Fibroblast of villous mesenchyme (primary cell): ENCODE measurements at regions not wholly inside any gene's neighbourhood (a gene's known extent, or its start where the extent isn't known, plus 50 kb on each side); places are given as distances from the start of the nearest gene placed in this dataset.
"Not testable (repeated sequence)": the region's sequence is repeated elsewhere in the genome, so short reads cannot be mapped to it uniquely, and the experiment has no call there.

ENCODE experiments used
- DNase-seq: peaks from one replicate; pipeline ENCODE4 v3.0.0-alpha.2; 2010; ENCODE audit warnings: low read depth
- H3K4me3 ChIP-seq: 2 replicates; pipeline ENCODE4 v1.5.1; 2011; ENCODE audit warnings: low read depth, mild to moderate bottlenecking, low read length
- TF ChIP-seq, protein P1 (sequence below): IDR thresholded peaks from 2 replicates; pipeline ENCODE4 v1.5.1; 2012; ENCODE audit warnings: low read depth, mild to moderate bottlenecking, low read length; ENCODE audit not compliant: insufficient read depth

DNA sequence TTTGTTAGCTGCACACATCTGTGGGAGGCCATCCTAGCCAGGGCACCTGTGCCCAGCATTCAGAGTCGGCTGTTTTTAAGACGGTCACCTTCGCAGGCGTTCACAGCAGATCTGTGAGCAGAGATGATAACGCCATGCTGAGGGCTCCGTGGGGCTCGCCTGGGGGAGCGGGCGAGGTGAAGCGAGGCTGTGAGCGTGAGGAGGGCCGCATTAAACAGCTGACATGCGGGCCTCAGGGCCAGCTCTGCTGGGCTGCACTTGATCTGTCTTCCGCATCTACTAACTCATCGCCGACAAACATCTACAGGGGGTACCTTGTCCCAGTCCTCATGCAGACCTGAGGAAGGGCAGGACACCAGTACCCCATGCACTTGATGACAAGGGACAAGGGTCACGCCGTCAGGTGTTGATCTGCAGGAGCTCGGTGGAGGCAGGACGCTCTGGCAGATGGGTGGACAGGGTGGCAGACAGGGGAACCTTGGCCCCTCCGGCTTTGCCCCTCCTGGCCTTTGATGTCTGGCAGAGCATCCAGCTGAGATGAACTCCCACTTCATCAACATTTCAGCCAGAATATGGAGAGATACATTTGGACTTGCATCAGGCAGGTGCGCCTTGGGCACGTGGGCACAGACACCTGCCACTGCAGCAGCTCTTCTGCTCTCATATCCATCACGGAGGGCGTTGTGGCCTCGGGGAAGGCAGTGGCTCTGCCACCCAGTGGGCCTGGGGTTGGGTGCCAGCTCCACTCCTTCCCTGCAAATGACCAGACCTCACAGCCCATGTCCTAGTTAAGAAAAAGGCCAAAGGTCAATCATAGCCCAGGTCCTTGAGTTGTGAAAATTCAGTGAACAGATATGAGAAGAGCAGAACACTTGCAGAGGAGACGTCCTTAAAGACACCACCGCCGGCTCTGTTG is 822.9 kb downstream of the BRD1 start:
- TF ChIP-seq, protein P1, sequence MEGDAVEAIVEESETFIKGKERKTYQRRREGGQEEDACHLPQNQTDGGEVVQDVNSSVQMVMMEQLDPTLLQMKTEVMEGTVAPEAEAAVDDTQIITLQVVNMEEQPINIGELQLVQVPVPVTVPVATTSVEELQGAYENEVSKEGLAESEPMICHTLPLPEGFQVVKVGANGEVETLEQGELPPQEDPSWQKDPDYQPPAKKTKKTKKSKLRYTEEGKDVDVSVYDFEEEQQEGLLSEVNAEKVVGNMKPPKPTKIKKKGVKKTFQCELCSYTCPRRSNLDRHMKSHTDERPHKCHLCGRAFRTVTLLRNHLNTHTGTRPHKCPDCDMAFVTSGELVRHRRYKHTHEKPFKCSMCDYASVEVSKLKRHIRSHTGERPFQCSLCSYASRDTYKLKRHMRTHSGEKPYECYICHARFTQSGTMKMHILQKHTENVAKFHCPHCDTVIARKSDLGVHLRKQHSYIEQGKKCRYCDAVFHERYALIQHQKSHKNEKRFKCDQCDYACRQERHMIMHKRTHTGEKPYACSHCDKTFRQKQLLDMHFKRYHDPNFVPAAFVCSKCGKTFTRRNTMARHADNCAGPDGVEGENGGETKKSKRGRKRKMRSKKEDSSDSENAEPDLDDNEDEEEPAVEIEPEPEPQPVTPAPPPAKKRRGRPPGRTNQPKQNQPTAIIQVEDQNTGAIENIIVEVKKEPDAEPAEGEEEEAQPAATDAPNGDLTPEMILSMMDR = no peak
- no peak overlapping the region for H3K4me3 ChIP-seq
- no peak for DNase-seq

DNA sequence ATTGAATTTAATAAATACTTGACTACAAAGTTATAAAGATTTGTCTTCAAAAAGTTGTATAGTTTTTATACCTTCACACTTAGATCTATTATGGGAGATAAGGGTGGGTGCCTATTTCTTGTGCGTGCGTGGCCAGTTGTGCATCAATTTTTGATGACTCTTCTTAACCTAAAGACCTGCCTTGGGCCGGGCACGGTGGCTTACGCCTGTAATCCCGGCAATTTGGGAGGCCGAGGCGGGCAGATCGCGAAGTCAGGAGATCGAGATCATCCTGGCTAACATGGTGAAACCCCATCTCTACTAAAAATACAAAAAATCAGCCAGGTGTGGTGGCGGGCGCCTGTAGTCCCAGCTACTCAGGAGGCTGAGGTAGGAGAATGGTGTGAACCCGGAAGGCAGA is 830.1 kb downstream of the BRD1 start:
- not testable (repeated sequence) for H3K4me3 ChIP-seq, DNase-seq

DNA sequence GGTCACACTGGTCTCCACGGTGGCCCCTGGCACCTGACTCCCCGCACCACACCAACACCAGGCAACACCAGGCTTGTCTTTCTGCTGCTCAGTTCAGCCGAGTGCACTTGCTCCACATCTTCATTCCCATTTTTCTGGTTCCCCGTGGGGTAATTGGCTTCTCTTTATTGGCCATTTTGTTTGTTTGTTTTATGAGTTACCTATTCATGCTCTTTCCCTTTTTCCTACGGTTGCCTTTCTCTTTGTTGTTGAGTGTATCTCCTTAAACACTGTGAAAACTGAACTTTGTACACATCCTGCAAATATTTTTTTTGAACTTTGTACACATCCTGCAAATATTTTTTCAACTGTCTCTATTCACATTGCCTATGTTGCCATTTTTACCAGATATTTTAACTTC is 834.0 kb downstream of the BRD1 start:
- H3K4me3 ChIP-seq = no peak overlapping the region
- TF ChIP-seq, protein P1 = no peak
- no peak for DNase-seq

DNA sequence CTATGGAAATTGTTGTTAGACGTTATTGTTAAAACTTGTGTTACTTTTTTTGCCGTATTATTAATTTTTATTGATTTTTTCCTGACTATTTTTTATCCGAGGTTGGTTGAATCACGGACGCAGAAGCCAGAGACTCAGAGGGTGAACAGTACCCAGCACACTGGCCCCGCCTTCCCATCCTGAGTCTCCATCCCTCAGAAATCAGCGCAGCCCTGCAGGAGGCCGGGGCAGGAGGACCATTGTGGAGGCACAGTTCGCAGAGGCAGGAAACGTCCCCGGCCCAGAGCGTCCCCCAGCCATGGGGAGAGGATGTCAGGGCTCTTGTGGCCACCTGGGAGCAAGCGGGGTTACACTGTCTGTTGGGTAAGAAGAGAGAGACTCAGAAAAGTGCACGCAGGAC is 843.0 kb downstream of the BRD1 start:
- DNase-seq = no peak
- TF ChIP-seq, protein P1 = no peak
- no peak overlapping the region for H3K4me3 ChIP-seq

DNA sequence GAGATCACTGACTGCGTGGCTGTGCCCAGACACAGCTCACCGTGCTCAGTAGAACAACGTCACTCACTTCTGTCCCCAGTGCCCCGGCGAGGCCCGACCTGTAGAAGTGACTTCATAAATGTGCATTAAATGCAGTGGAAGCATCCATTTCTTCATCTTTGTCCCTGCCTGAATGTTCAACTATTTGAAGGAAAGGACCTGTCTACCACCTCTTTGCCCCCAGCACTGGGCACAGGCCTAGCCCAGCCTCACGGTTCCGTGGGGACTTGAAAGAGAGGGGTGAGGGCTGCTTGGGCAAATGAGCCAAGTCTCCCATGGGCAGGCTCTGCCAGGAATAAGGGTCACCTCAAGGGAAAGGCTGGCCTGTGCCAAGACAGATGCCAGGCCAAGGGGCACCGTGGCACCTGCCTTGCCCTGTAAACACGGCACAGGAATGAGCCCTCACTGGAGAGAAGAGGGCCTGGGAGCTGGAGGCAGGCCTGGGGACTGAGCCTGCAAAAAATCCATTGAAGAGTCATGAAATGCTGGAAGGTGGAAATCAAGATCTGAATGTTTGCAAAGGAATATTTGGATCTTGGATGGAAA is 845.3 kb downstream of the BRD1 start:
- TF ChIP-seq, protein P1 = no peak
- DNase-seq = no peak

DNA sequence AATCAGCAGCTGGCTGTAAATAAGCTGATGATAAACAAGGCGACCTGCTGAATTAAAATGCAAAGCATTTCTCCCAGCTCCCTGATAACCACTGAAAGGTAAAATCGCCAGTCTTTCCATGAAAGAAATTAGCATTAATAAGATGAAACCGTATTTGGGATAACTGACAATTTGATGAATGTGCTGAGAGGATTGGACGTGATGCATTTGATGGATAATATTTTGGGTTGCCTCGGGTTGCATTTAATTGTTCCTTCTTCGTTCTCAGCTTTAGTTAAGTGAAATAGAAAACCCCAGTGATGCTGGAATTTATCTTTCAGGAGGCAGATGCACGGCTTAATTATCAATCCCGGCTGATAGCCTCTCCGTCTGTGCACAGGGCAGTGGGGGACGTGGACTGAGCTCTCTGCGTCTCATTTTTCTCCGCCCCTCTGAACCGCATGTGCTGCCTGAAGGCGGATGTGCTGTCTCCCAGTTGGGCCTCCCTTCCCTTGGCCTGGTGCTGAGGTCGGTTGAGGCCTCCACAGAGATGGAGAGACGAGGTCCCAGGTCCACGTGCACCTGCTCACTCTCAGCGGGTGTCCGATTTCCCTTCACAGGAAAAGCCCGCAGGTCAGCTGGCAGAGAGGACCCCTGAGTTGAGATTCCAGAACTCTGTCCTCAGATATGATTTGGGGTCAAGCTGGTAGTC is 846.2 kb downstream of the BRD1 start:
- H3K4me3 ChIP-seq = no peak overlapping the region
- TF ChIP-seq, protein P1 = no peak
- no peak for DNase-seq

More for the DNA sequence above, 845.3 kb downstream of the BRD1 start:
- H3K4me3 ChIP-seq = no peak overlapping the region

DNA sequence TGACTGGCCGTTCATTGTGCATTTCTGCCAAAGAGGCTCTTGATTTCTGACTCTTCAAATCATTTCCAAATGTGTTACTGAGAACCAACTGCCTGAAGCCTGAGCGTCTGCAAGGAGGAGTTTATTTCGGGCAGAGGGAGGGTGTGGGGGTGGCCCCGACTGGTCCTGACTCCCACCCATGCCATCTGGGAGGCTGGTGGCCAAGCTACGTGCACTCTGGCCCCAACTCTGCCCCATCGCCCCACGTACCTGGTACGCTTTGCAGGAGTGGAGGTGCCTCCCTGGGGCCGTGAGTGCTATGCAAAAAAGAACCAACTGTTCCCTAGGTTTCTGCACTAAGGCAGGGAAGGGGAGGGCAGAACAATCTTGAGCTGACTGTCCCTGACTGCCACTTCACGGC is 846.8 kb downstream of the BRD1 start:
- H3K4me3 ChIP-seq = no peak overlapping the region
- TF ChIP-seq, protein P1 = no peak
- DNase-seq = no peak
